Activated B cell treated with CpG ODN at 0.5 μM for 24 hours (primary cell): ENCODE measurements at regions not wholly inside any gene's neighbourhood (a gene's known extent, or its start where the extent isn't known, plus 50 kb on each side); places are given as distances from the start of the nearest gene placed in this dataset.

Experiments used
- ATAC-seq: fragments of 200-7000 bp; cut with Tn5 transposase; one replicate; pipeline ENCODE4 v1.10.0; 2021; ENCODE audit warnings: low read depth, mild to moderate bottlenecking, moderate library complexity
- CTCF ChIA-PET: fragments of 350-600 bp; sonication (Branson Sonifier 250); formaldehyde crosslinking; loops from one replicate; lab custom pipeline; 2021; ENCODE audit warnings: antibody characterized with exemption; lab: Charles Lee
- POLR2A ChIA-PET: fragments of 350-600 bp; sonication (Branson Sonifier 250); formaldehyde crosslinking; loops from one replicate; lab custom pipeline; 2021; ENCODE audit warnings: antibody characterized with exemption; lab: Charles Lee
- DNase-seq: peaks from one replicate; pipeline ENCODE4 v3.0.0; 2022
- H3K27ac Mint-ChIP-seq: one replicate; pipeline ENCODE4 v1.8.0; 2020; ENCODE audit warnings: mixed read lengths
- H3K27me3 Mint-ChIP-seq: one replicate; pipeline ENCODE4 v1.8.0; 2021; ENCODE audit warnings: mixed read lengths
- H3K36me3 Mint-ChIP-seq: one replicate; pipeline ENCODE4 v1.8.0; 2021; ENCODE audit warnings: low read depth, mixed read lengths
- H3K4me1 Mint-ChIP-seq: one replicate; pipeline ENCODE4 v1.8.0; 2021; ENCODE audit warnings: mixed read lengths
- H3K4me3 Mint-ChIP-seq: one replicate; pipeline ENCODE4 v1.8.0; 2020; ENCODE audit warnings: mild to moderate bottlenecking, mixed read lengths
- H3K9me3 Mint-ChIP-seq: one replicate; pipeline ENCODE4 v1.8.0; 2020; ENCODE audit warnings: mixed read lengths
- intact Hi-C: fragments of 100-400 bp; cut with micrococcal nuclease; formaldehyde crosslinking; loops from one replicate; pipeline ENCODE4 v1.15.1; 2024
- TF ChIP-seq, protein P1 (sequence below): fragments of 200-600 bp; IDR thresholded peaks from one replicate; pipeline ENCODE4 v1.8.0; 2022; ENCODE audit warnings: antibody characterized with exemption, mild to moderate bottlenecking

DNA sequence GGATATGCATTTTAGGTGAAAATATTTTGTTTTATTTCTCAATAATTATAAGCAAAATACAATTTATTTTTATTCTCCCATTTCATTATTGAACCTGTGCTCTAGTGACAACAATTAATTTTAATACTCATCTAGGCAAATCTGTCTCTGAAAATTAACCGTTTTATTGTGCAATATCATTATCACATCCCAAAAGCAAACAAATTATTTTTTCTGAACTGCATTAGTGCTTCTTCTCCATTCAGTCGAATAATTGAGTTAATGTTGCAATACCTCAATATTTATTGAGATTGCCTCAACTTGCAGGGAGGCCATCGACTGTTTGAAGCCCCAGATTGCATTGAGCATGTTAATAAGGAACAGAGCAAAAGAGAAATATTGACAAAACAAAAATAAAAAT, 303.2 kb upstream of the LRFN5 start:
- TF ChIP-seq, protein P1, sequence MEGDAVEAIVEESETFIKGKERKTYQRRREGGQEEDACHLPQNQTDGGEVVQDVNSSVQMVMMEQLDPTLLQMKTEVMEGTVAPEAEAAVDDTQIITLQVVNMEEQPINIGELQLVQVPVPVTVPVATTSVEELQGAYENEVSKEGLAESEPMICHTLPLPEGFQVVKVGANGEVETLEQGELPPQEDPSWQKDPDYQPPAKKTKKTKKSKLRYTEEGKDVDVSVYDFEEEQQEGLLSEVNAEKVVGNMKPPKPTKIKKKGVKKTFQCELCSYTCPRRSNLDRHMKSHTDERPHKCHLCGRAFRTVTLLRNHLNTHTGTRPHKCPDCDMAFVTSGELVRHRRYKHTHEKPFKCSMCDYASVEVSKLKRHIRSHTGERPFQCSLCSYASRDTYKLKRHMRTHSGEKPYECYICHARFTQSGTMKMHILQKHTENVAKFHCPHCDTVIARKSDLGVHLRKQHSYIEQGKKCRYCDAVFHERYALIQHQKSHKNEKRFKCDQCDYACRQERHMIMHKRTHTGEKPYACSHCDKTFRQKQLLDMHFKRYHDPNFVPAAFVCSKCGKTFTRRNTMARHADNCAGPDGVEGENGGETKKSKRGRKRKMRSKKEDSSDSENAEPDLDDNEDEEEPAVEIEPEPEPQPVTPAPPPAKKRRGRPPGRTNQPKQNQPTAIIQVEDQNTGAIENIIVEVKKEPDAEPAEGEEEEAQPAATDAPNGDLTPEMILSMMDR, result no peak
- Mint-ChIP-seq H3K36me3 (no peaks in the 10 kb centered on the region), H3K4me3 (no peak overlapping the region), H3K4me1 (no peaks in the 10 kb centered on the region), H3K27ac (no peak overlapping the region), H3K27me3 (no peaks in the 10 kb centered on the region), H3K9me3 (no peaks in the 10 kb centered on the region)
- POLR2A ChIA-PET, result no interaction called here
- CTCF ChIA-PET, result no interaction called here
- ATAC-seq, result no peak
- intact Hi-C loops, result no loop called here
- no peak for DNase-seq

DNA sequence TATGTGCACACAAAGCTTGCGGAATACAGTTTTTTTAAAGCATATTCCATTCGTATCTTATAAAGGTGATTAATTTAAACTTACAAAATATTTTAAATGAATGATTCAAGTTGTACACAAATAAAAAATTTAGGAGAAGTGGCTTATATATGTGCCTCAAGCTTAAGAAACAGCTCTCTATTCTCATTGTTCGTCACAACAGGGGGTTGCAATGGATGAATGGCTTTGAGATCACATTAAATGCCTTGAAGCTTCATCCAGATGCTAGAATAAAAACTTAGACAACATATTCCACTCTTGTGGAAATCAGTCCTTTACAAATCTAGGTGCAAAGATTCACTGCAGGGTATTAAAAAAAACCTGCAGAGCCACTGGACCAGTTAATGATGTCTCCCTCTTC, 303.9 kb upstream of the LRFN5 start:
- intact Hi-C loops, result no loop called here
- DNase-seq, result no peak
- no peaks in the 10 kb centered on the region for H3K9me3 Mint-ChIP-seq
- H3K36me3 Mint-ChIP-seq, result no peaks in the 10 kb centered on the region
- ChIA-PET POLR2A (no interaction called here), CTCF (no interaction called here)
- no peaks in the 10 kb centered on the region for H3K27me3 Mint-ChIP-seq
- no peaks in the 10 kb centered on the region for H3K4me1 Mint-ChIP-seq
- no peak for ATAC-seq
- H3K4me3 Mint-ChIP-seq, result no peak overlapping the region
- TF ChIP-seq, protein P1, result no peak
- H3K27ac Mint-ChIP-seq, result no peak overlapping the region

DNA sequence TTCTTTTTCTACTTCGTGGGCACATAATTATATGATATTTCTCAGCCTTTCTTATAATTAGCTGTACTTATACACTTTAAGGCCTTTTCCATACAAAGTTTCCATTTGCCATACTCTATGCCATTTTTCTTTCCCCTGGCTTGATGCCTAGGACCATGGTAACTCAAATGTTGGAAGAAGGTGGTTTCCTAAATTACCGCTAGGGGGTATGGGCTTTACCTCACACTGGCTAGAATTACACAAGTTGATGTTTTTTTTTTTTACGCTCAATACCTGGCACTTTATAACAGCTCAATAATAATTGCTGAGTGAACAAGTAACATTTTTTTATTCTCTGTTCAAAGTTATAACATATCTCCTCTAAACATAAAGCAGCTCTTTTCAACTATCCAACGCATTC, 306.8 kb upstream of the LRFN5 start:
- H3K4me3 Mint-ChIP-seq, result no peak overlapping the region
- CTCF ChIA-PET, result no interaction called here
- H3K27ac Mint-ChIP-seq, result no peak overlapping the region
- intact Hi-C loops, result no loop called here
- H3K4me1 Mint-ChIP-seq, result no peaks in the 10 kb centered on the region
- H3K27me3 Mint-ChIP-seq, result no peaks in the 10 kb centered on the region
- ATAC-seq (no peak), DNase-seq (no peak)
- H3K9me3 Mint-ChIP-seq, result no peaks in the 10 kb centered on the region
- POLR2A ChIA-PET, result no interaction called here
- no peaks in the 10 kb centered on the region for H3K36me3 Mint-ChIP-seq
- TF ChIP-seq, protein P1, result no peak

DNA sequence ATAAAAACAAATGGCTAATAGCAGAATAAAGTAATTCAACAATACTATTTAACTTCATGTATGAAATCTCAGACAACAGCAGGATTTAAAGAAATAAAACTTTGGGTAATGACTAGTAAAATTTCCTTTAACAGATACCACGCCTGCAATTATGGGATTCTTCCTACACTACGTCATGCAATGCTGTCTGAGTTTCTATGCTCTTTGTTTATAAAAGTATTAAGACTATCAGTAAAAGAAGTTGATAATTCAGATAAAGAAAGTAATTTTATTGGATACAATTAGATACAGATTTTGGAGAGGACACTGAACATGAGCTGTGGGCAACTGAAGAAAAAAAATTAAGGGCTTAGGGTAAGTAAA, 308.4 kb upstream of the LRFN5 start:
- no peak for ATAC-seq
- Mint-ChIP-seq H3K4me1 (no peaks in the 10 kb centered on the region), H3K27me3 (no peaks in the 10 kb centered on the region), H3K27ac (no peak overlapping the region), H3K9me3 (peaks cover 1% of the 10 kb centered on the region), H3K4me3 (no peak overlapping the region), H3K36me3 (no peaks in the 10 kb centered on the region)
- ChIA-PET CTCF (no interaction called here), POLR2A (no interaction called here)
- DNase-seq, result no peak
- TF ChIP-seq, protein P1, result no peak
- intact Hi-C loops, result no loop called here

DNA sequence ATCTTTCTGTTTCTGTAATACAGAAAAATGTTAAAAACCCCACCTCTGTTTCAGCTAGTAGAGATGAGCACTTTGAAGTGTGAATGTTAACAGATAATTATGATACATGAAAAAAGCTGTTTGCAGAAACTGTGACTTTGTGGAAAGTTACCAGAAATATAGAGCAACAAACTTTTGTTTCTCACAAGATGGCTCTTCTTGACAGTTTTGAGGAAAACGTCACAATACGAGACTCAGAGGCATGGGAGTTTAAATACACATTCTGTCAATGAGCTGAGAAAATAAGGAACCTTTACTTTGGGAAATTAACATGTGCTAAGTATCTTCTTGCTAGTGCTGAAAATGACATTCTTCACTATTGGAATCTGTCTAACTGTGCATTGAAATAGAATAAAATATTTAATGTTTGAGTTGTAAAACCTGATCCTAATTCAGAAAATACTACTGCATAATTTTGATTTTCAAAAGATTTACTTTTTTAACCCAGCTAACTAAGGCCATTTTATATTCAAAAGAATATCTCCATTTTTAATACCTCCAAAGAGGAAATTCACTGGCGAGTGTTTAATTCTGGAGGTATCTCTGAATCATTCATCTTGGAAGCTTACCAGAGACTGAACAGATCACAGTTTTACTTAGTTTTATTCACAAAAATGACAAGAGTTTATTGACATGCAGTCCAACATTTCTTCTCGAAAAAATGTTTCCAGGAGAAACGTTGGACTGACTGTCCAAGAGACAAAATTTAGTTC, 308.9 kb upstream of the LRFN5 start:
- CTCF ChIA-PET, result no interaction called here

More for the DNA sequence above, 308.9 kb upstream of the LRFN5 start:
- TF ChIP-seq, protein P1, result no peak
- no peak overlapping the region for H3K4me3 Mint-ChIP-seq
- no peaks in the 10 kb centered on the region for H3K27me3 Mint-ChIP-seq
- intact Hi-C loops, result no loop called here
- DNase-seq (no peak), ATAC-seq (no peak)
- peaks cover 2% of the 10 kb centered on the region for H3K9me3 Mint-ChIP-seq
- no peaks in the 10 kb centered on the region for H3K36me3 Mint-ChIP-seq
- no peak overlapping the region for H3K27ac Mint-ChIP-seq
- POLR2A ChIA-PET, result no interaction called here
- H3K4me1 Mint-ChIP-seq, result no peaks in the 10 kb centered on the region
